ENCODE measurements at regions not wholly inside any gene's neighbourhood (a gene's known extent, or its start where the extent isn't known, plus 50 kb on each side); places are given as distances from the start of the nearest gene placed in this dataset.

DNA sequence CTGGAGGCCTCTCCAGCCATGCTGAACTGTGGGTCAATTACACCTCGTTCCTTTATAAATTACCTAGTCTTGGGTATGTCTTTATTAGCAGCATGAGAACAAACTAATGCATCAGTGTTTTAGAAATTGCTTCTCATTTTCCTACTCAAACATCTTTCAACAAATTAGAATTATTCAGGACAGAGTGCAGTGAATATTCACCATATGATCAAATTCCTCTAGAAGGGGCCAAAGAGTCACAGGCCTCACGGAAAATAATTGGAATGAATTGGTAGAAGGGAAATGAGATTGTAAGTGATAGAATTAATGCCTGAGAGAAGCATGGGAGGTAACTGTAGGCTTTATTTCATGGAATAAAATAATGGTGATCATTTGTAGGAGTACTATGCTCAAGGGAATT lies 50.5 kb upstream of the CDH11 start:
- no TSS peak for BruUV-seq (replicated peaks)

More for the DNA sequence above, 50.5 kb upstream of the CDH11 start:
- H4K20me1 ChIP-seq (ENCODE audit: low read length) = no peaks in the 10 kb centered on the region
- ChIA-PET POLR2A (ENCODE audit: unreplicated experiment) (no interaction called here), CTCF (no interaction called here)
- no peak overlapping the region for H3K4me3 ChIP-seq (ENCODE audit: low read length)
- H3K36me3 ChIP-seq (ENCODE audit: low read depth, low read length) = no peaks in the 10 kb centered on the region
- no peaks in the 10 kb centered on the region for H3K9me2 ChIP-seq (replicated peaks; ENCODE audit: low read length)
- H3K27ac ChIP-seq (ENCODE audit: low read length) = no peak overlapping the region
- DNase-seq = no peak
- H3K9me3 ChIP-seq (ENCODE audit: low read length) = no peaks in the 10 kb centered on the region
- H3K4me1 ChIP-seq (ENCODE audit: insufficient read depth, low read length) = no peaks in the 10 kb centered on the region
- TF ChIP-seq, protein P1, sequence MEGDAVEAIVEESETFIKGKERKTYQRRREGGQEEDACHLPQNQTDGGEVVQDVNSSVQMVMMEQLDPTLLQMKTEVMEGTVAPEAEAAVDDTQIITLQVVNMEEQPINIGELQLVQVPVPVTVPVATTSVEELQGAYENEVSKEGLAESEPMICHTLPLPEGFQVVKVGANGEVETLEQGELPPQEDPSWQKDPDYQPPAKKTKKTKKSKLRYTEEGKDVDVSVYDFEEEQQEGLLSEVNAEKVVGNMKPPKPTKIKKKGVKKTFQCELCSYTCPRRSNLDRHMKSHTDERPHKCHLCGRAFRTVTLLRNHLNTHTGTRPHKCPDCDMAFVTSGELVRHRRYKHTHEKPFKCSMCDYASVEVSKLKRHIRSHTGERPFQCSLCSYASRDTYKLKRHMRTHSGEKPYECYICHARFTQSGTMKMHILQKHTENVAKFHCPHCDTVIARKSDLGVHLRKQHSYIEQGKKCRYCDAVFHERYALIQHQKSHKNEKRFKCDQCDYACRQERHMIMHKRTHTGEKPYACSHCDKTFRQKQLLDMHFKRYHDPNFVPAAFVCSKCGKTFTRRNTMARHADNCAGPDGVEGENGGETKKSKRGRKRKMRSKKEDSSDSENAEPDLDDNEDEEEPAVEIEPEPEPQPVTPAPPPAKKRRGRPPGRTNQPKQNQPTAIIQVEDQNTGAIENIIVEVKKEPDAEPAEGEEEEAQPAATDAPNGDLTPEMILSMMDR (conservative IDR thresholded peaks at IDR 0.05; ENCODE audit: low read depth, low read length) = no peak
- TF ChIP-seq EZH2 (IDR thresholded peaks at IDR 0.05; ENCODE audit: low read length, unreplicated experiment) = no peak
- no peaks in the 10 kb centered on the region for H3K27me3 ChIP-seq (ENCODE audit: low read length)
- no peak overlapping the region for H3K9ac ChIP-seq (ENCODE audit: low read length)
- intact Hi-C loops (cut with micrococcal nuclease) = no loop called here
- no peak overlapping the region for H2AFZ ChIP-seq (ENCODE audit: low read length)
- no peak overlapping the region for H3K4me2 ChIP-seq (ENCODE audit: low read length)
- no peak for ATAC-seq
- no peaks in the 10 kb centered on the region for H3K79me2 ChIP-seq (ENCODE audit: low read length)
- H3F3A ChIP-seq (ENCODE audit: low read length, unreplicated experiment) = no peaks in the 10 kb centered on the region
